HEK293 (cell line): ENCODE measurements at regions not wholly inside any gene's neighbourhood (a gene's known extent, or its start where the extent isn't known, plus 50 kb on each side); places are given as distances from the start of the nearest gene placed in this dataset.

Experiments
- CTCF ChIA-PET: fragments of 350-600 bp; formaldehyde crosslinking; extraction: SDS; loops from one replicate; lab custom pipeline; 2021; ENCODE audit warnings: antibody characterized with exemption; lab: Yijun Ruan, JAX
- POLR2A ChIA-PET: fragments of 300-600 bp; formaldehyde crosslinking; extraction: SDS; loops from one replicate; lab custom pipeline; 2020; ENCODE audit warnings: antibody characterized with exemption, inconsistent platforms; lab: Yijun Ruan, JAX
- H3K27ac ChIP-seq: fragments of 200-500 bp; sonication (Bioruptor generic); 2 replicates; pipeline ENCODE4 v1.5.1; 2014; ENCODE audit warnings: low read depth, low read length, control low read depth, inconsistent platforms; ENCODE audit errors: extremely low read depth
- H3K36me3 ChIP-seq, 2 experiments: fragments of 200-500 bp in 1 of 2; sonication (Bioruptor generic) in 1 of 2; 1 replicate in 1 of 2; 2 replicates in 1 of 2; pipeline ENCODE4 v1.5.1; 2014 to 2017; ENCODE audit warnings: inconsistent platforms in 2 of 2, low read length in 2 of 2; ENCODE audit not compliant: control insufficient read depth in 2 of 2, insufficient read depth in 1 of 2
- H3K4me1 ChIP-seq: fragments of 200-500 bp; sonication (Bioruptor generic); 2 replicates; pipeline ENCODE4 v1.5.1; 2014; ENCODE audit warnings: mild to moderate bottlenecking, low read length, inconsistent platforms; ENCODE audit not compliant: control insufficient read depth, insufficient read depth
- H3K4me3 ChIP-seq: 2 replicates; pipeline ENCODE4 v1.5.1; 2011; ENCODE audit warnings: low read depth, mild to moderate bottlenecking, control low read depth, low read length, moderate library complexity
- H3K9me3 ChIP-seq: fragments of 200-500 bp; sonication (Bioruptor generic); 2 replicates; pipeline ENCODE4 v1.5.1; 2014; ENCODE audit warnings: low read depth, low read length, inconsistent platforms; ENCODE audit not compliant: control insufficient read depth, insufficient read depth
- ATF2 ChIP-seq: fragments of 450-650 bp; formaldehyde crosslinking; IDR thresholded peaks from 2 replicates; pipeline ENCODE4 v1.5.1; 2016; ENCODE audit warnings: missing biosample characterization, missing genetic modification characterization, low read depth
- CTCF ChIP-seq: fragments of 450-650 bp; formaldehyde crosslinking; IDR thresholded peaks from 2 replicates; pipeline ENCODE4 v1.5.1; 2016; ENCODE audit warnings: missing biosample characterization, missing genetic modification characterization
- ELK4 ChIP-seq: IDR thresholded peaks from 2 replicates; pipeline ENCODE4 v1.6.1; 2011; ENCODE audit warnings: mild to moderate bottlenecking, low read depth, low read length, borderline replicate concordance
- HOXD13 ChIP-seq: sonication (generic); formaldehyde crosslinking; IDR thresholded peaks from 2 replicates; pipeline ENCODE4 v1.8.0; 2022; ENCODE audit warnings: missing genetic modification reagents, borderline replicate concordance
- KLF16 ChIP-seq: fragments of 450-650 bp; formaldehyde crosslinking; IDR thresholded peaks from 2 replicates; pipeline ENCODE4 v1.5.1; 2017; ENCODE audit warnings: missing biosample characterization, missing genetic modification characterization
- PRDM2 ChIP-seq: fragments of 450-650 bp; formaldehyde crosslinking; IDR thresholded peaks from 2 replicates; pipeline ENCODE4 v1.5.1; 2016; ENCODE audit warnings: missing biosample characterization, missing genetic modification characterization, borderline replicate concordance
- TRIM28 ChIP-seq: IDR thresholded peaks from 2 replicates; pipeline ENCODE4 v1.6.1; 2011; ENCODE audit warnings: low read length, control low read depth, borderline replicate concordance
- ZBTB49 ChIP-seq: fragments of 450-650 bp; formaldehyde crosslinking; IDR thresholded peaks from 2 replicates; pipeline ENCODE4 v1.5.1; 2016; ENCODE audit warnings: missing biosample characterization, missing genetic modification characterization, low read depth
- ZNF16 ChIP-seq: fragments of 450-650 bp; formaldehyde crosslinking; IDR thresholded peaks from 2 replicates; pipeline ENCODE4 v1.5.1; 2016; ENCODE audit warnings: low read depth, missing biosample characterization, missing genetic modification characterization
- ZNF24 ChIP-seq: fragments of 450-650 bp; formaldehyde crosslinking; IDR thresholded peaks from 2 replicates; pipeline ENCODE4 v1.5.1; 2016; ENCODE audit warnings: missing biosample characterization, missing genetic modification characterization
- ZNF580 ChIP-seq: fragments of 450-650 bp; formaldehyde crosslinking; IDR thresholded peaks from 2 replicates; pipeline ENCODE4 v1.5.1; 2016; ENCODE audit warnings: missing biosample characterization, missing genetic modification characterization
- ZNF585B ChIP-seq: fragments of 450-650 bp; formaldehyde crosslinking; IDR thresholded peaks from 2 replicates; pipeline ENCODE4 v1.5.1; 2016; ENCODE audit warnings: missing biosample characterization, missing genetic modification characterization
- ZNF629 ChIP-seq: fragments of 450-650 bp; formaldehyde crosslinking; IDR thresholded peaks from 2 replicates; pipeline ENCODE4 v1.5.1; 2017; ENCODE audit warnings: missing biosample characterization, missing genetic modification characterization
- ZNF654 ChIP-seq: fragments of 450-650 bp; formaldehyde crosslinking; IDR thresholded peaks from 2 replicates; pipeline ENCODE4 v1.5.1; 2016; ENCODE audit warnings: low read depth, missing biosample characterization, missing genetic modification characterization
- ZNF677 ChIP-seq: fragments of 450-650 bp; IDR thresholded peaks from 2 replicates; pipeline ENCODE4 v1.5.0; 2018; ENCODE audit warnings: missing biosample characterization, mild to moderate bottlenecking, missing genetic modification characterization, moderate library complexity
- ZNF701 ChIP-seq: fragments of 450-650 bp; formaldehyde crosslinking; IDR thresholded peaks from 2 replicates; pipeline ENCODE4 v1.5.1; 2016; ENCODE audit warnings: missing biosample characterization, missing genetic modification characterization
- ZNF777 ChIP-seq: fragments of 450-650 bp; formaldehyde crosslinking; IDR thresholded peaks from 2 replicates; pipeline ENCODE4 v1.5.1; 2017; ENCODE audit warnings: missing biosample characterization, missing genetic modification characterization, borderline replicate concordance

- ChIA-PET POLR2A (no interaction called here), CTCF (interaction anchor here (0.6 to 1.1 kb wide), 8 partner anchors 44 to 1630 kb away, joined by 3 to 5 read pairs (median 3); no protein-coding TSS in a partner anchor)
- no peak for TF ChIP-seq ZNF24 (tag by site-specific recombination)
- TF ChIP-seq KLF16 (tag by site-specific recombination), result no peak
- TF ChIP-seq PRDM2, result no peak
- 0 out of 2 replicates have a peak, but pooled peaks have one; percentile 18 for TF ChIP-seq CTCF (tag by site-specific recombination)
- peak; percentile 70 for TF ChIP-seq ZNF654 (tag by site-specific recombination)
- TF ChIP-seq ZNF580, result no peak
- no peak for TF ChIP-seq HOXD13 (CRISPR knock-in tag)
- no peak for TF ChIP-seq ZNF677 (tag by site-specific recombination)
- TF ChIP-seq ELK4, result no peak
- TF ChIP-seq TRIM28, result no peak
- no peak for TF ChIP-seq ZNF629
- no peak for TF ChIP-seq ZBTB49
Measured at GRCh38 chr5:100479079-100479688, 56.0 kb upstream of the FAM174A start.

GRCh38 chr5:100472091-100472490, 63.1 kb upstream of the FAM174A start:
- ChIA-PET CTCF (no interaction called here), POLR2A (no interaction called here)
- no peaks in the 10 kb centered on the region for H3K36me3 ChIP-seq
- H3K4me1 ChIP-seq, result no peaks in the 10 kb centered on the region
- no peak overlapping the region for H3K4me3 ChIP-seq
- no peak overlapping the region for H3K27ac ChIP-seq
- TF ChIP-seq ATF2 (tag by site-specific recombination), result no peak
- TF ChIP-seq ZNF16 (tag by site-specific recombination), result no peak
- TF ChIP-seq KLF16 (tag by site-specific recombination), result no peak
- TF ChIP-seq ZNF777, result no peak
- TF ChIP-seq ZNF701, result no peak
- no peak for TF ChIP-seq ZNF585B (tag by site-specific recombination)
- H3K9me3 ChIP-seq, result no peaks in the 10 kb centered on the region

More at GRCh38 chr5:100479079-100479688, 56.0 kb upstream of the FAM174A start:
- no peak overlapping the region for H3K4me3 ChIP-seq
- H3K4me1 ChIP-seq, result no peaks in the 10 kb centered on the region
- no peak overlapping the region for H3K27ac ChIP-seq
- no peaks in the 10 kb centered on the region for H3K9me3 ChIP-seq
- H3K36me3 ChIP-seq, result no peaks in the 10 kb centered on the region
